WTC11 (cell line): ENCODE measurements at regions not wholly inside any gene's neighbourhood (a gene's known extent, or its start where the extent isn't known, plus 50 kb on each side); places are given as distances from the start of the nearest gene placed in this dataset.

Experiments used
- ATAC-seq: fragments of 200-7000 bp; cut with Tn5 transposase; 2 replicates; pipeline ENCODE4 v1.10.0; 2021; ENCODE audit warnings: mild to moderate bottlenecking, moderate library complexity
- CTCF ChIA-PET: fragments of 300-600 bp; sonication (Branson Sonifier 250); formaldehyde crosslinking; loops from one replicate; lab custom pipeline; 2021; ENCODE audit warnings: antibody characterized with exemption; lab: Charles Lee
- POLR2A ChIA-PET: fragments of 350-600 bp; sonication (Branson Sonifier 250); formaldehyde crosslinking; loops from one replicate; lab custom pipeline; 2021; ENCODE audit warnings: antibody characterized with exemption; lab: Charles Lee
- DNase-seq: peaks from one replicate; pipeline ENCODE4 v3.0.0; 2021; ENCODE audit warnings: low spot score
- H3K27ac Mint-ChIP-seq: 2 replicates; pipeline ENCODE4 v1.8.0; 2021; ENCODE audit warnings: mixed read lengths
- H3K27me3 Mint-ChIP-seq: 2 replicates; pipeline ENCODE4 v1.8.0; 2021; ENCODE audit warnings: low read depth, mild to moderate bottlenecking, moderate library complexity, mixed read lengths
- H3K36me3 Mint-ChIP-seq: 2 replicates; pipeline ENCODE4 v1.8.0; 2021; ENCODE audit warnings: mixed read lengths
- H3K4me1 Mint-ChIP-seq: 2 replicates; pipeline ENCODE4 v1.8.0; 2022; ENCODE audit warnings: mixed read lengths
- H3K4me3 Mint-ChIP-seq: 2 replicates; pipeline ENCODE4 v1.8.0; 2021; ENCODE audit warnings: mild to moderate bottlenecking, moderate library complexity, mixed read lengths
- H3K9me3 Mint-ChIP-seq: 2 replicates; pipeline ENCODE4 v1.8.0; 2021; ENCODE audit warnings: mixed read lengths
- CREM ChIP-seq: sonication (generic); formaldehyde crosslinking; IDR thresholded peaks from 2 replicates; pipeline ENCODE4 v1.8.1; 2022; ENCODE audit warnings: mild to moderate bottlenecking, missing genetic modification reagents, moderate library complexity
- EMX1 ChIP-seq: fragments of 250-450 bp; sonication (Bioruptor Pico); IDR thresholded peaks from 2 replicates; pipeline ENCODE4 v1.8.0; 2021; ENCODE audit warnings: mild to moderate bottlenecking
- ETV6 ChIP-seq: sonication (generic); formaldehyde crosslinking; IDR thresholded peaks from 2 replicates; pipeline ENCODE4 v1.8.1; 2022; ENCODE audit warnings: mild to moderate bottlenecking, missing genetic modification reagents
- GRHL2 ChIP-seq: fragments of 250-450 bp; sonication (Bioruptor Pico); IDR thresholded peaks from 2 replicates; pipeline ENCODE4 v1.8.0; 2022; ENCODE audit warnings: mild to moderate bottlenecking, moderate library complexity; ENCODE audit not compliant: insufficient replicate concordance, severe bottlenecking
- GTF2I ChIP-seq: fragments of 250-450 bp; sonication (Bioruptor Pico); conservative IDR thresholded peaks from 2 replicates; pipeline ENCODE4 v1.4.0; 2021; ENCODE audit warnings: mild to moderate bottlenecking
- JAZF1 ChIP-seq: fragments of 250-450 bp; sonication (Bioruptor Pico); IDR thresholded peaks from 2 replicates; pipeline ENCODE4 v1.9.0; 2021; ENCODE audit warnings: moderate library complexity, mild to moderate bottlenecking, inconsistent platforms
- NFATC4 ChIP-seq: fragments of 250-450 bp; sonication (Bioruptor Pico); IDR thresholded peaks from 2 replicates; pipeline ENCODE4 v1.9.0; 2021; ENCODE audit warnings: mild to moderate bottlenecking
- OVOL2 ChIP-seq: fragments of 250-450 bp; sonication (Bioruptor Pico); IDR thresholded peaks from 2 replicates; pipeline ENCODE4 v1.9.0; 2021; ENCODE audit warnings: mild to moderate bottlenecking, borderline replicate concordance
- PRRX2 ChIP-seq: fragments of 250-450 bp; sonication (Bioruptor Pico); IDR thresholded peaks from 2 replicates; pipeline ENCODE4 v1.8.0; 2021; ENCODE audit warnings: mild to moderate bottlenecking
- RORB ChIP-seq: fragments of 250-450 bp; sonication (Bioruptor Pico); IDR thresholded peaks from 2 replicates; pipeline ENCODE4 v1.9.0; 2021; ENCODE audit warnings: mild to moderate bottlenecking
- ZNF219 ChIP-seq: sonication (generic); formaldehyde crosslinking; IDR thresholded peaks from 2 replicates; pipeline ENCODE4 v1.8.0; 2023; ENCODE audit warnings: missing genetic modification reagents, mild to moderate bottlenecking, borderline replicate concordance
- ZNF232 ChIP-seq: sonication (generic); formaldehyde crosslinking; IDR thresholded peaks from 2 replicates; pipeline ENCODE4 v1.8.0; 2022; ENCODE audit warnings: mild to moderate bottlenecking, missing genetic modification reagents
- TF ChIP-seq, protein P1 (sequence below): sonication (generic); formaldehyde crosslinking; IDR thresholded peaks from 2 replicates; pipeline ENCODE4 v1.8.1; 2022; ENCODE audit warnings: missing genetic modification reagents, borderline replicate concordance
- TF ChIP-seq, protein P2 (sequence below): sonication (generic); formaldehyde crosslinking; IDR thresholded peaks from 2 replicates; pipeline ENCODE4 v1.8.1; 2022; ENCODE audit warnings: mild to moderate bottlenecking, moderate library complexity, missing genetic modification reagents
- TF ChIP-seq, protein P3 (sequence below): sonication (generic); formaldehyde crosslinking; IDR thresholded peaks from 2 replicates; pipeline ENCODE4 v1.8.1; 2023; ENCODE audit warnings: mild to moderate bottlenecking, missing genetic modification reagents
- TF ChIP-seq, protein P4 (sequence below): sonication (generic); formaldehyde crosslinking; conservative IDR thresholded peaks from 2 replicates; pipeline ENCODE4 v1.8.1; 2023; ENCODE audit warnings: mild to moderate bottlenecking, low read depth, missing genetic modification reagents, moderate library complexity
- TF ChIP-seq, protein P5 (sequence below): sonication (generic); formaldehyde crosslinking; IDR thresholded peaks from 2 replicates; pipeline ENCODE4 v1.8.0; 2023; ENCODE audit warnings: mild to moderate bottlenecking, missing genetic modification reagents
- TF ChIP-seq, protein P6 (sequence below): sonication (generic); formaldehyde crosslinking; IDR thresholded peaks from 2 replicates; pipeline ENCODE4 v1.8.0; 2022; ENCODE audit warnings: mild to moderate bottlenecking, missing genetic modification reagents
- TF ChIP-seq, protein P7 (sequence below): sonication (generic); formaldehyde crosslinking; IDR thresholded peaks from 2 replicates; pipeline ENCODE4 v1.8.0; 2022; ENCODE audit warnings: mild to moderate bottlenecking, missing genetic modification reagents
- TF ChIP-seq, protein P8 (sequence below): sonication (generic); formaldehyde crosslinking; IDR thresholded peaks from 2 replicates; pipeline ENCODE4 v1.8.1; 2023; ENCODE audit warnings: mild to moderate bottlenecking, missing genetic modification reagents, moderate library complexity
- TF ChIP-seq, protein P9 (sequence below): sonication (generic); formaldehyde crosslinking; IDR thresholded peaks from 2 replicates; pipeline ENCODE4 v1.8.0; 2022; ENCODE audit warnings: mild to moderate bottlenecking, missing genetic modification reagents

DNA sequence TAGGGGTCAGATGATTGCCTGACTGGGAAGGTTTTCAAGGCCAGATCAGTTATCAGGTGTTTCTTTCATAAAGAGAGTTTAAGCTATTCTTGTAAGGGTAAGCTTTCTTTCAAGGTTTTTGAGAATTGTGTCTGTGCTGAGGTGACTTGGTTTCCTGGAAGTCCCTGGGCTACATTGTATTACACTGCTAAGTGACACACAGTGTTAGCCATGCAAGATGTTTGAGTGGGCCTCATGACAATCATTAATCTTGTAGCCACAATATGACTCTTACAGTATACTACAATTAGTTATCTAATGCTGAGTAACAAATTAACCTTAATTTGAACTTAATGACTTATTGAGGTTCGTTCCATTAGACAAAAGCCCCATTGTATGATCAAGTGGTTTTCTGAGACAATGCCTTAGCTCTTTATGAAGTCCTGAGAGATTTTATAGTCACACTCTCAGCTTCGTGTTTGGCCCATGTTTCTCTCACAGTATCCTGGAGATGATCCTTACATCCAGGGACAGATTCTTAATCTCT lies 186.7 kb downstream of the RPS12 start:
- no peak overlapping the region for H3K27ac Mint-ChIP-seq
- peaks cover 23% of the 10 kb centered on the region; the same call in 1 of the 2 replicates for H3K9me3 Mint-ChIP-seq
- H3K4me3 Mint-ChIP-seq = no peak overlapping the region
- H3K36me3 Mint-ChIP-seq = no peaks in the 10 kb centered on the region
- ChIA-PET POLR2A (no interaction called here), CTCF (no interaction called here)
- DNase-seq = no peak
- no peaks in the 10 kb centered on the region for H3K27me3 Mint-ChIP-seq
- ATAC-seq = no peak
- H3K4me1 Mint-ChIP-seq = peaks cover 9% of the 10 kb centered on the region
- TF ChIP-seq RORB = no peak
- TF ChIP-seq, protein P1, sequence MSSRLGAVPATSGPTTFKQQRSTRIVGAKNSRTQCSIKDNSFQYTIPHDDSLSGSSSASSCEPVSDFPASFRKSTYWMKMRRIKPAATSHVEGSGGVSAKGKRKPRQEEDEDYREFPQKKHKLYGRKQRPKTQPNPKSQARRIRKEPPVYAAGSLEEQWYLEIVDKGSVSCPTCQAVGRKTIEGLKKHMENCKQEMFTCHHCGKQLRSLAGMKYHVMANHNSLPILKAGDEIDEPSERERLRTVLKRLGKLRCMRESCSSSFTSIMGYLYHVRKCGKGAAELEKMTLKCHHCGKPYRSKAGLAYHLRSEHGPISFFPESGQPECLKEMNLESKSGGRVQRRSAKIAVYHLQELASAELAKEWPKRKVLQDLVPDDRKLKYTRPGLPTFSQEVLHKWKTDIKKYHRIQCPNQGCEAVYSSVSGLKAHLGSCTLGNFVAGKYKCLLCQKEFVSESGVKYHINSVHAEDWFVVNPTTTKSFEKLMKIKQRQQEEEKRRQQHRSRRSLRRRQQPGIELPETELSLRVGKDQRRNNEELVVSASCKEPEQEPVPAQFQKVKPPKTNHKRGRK (CRISPR knock-in tag) = no peak
- TF ChIP-seq, protein P2, sequence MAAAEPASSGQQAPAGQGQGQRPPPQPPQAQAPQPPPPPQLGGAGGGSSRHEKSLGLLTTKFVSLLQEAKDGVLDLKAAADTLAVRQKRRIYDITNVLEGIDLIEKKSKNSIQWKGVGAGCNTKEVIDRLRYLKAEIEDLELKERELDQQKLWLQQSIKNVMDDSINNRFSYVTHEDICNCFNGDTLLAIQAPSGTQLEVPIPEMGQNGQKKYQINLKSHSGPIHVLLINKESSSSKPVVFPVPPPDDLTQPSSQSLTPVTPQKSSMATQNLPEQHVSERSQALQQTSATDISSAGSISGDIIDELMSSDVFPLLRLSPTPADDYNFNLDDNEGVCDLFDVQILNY (CRISPR knock-in tag) = no peak

DNA sequence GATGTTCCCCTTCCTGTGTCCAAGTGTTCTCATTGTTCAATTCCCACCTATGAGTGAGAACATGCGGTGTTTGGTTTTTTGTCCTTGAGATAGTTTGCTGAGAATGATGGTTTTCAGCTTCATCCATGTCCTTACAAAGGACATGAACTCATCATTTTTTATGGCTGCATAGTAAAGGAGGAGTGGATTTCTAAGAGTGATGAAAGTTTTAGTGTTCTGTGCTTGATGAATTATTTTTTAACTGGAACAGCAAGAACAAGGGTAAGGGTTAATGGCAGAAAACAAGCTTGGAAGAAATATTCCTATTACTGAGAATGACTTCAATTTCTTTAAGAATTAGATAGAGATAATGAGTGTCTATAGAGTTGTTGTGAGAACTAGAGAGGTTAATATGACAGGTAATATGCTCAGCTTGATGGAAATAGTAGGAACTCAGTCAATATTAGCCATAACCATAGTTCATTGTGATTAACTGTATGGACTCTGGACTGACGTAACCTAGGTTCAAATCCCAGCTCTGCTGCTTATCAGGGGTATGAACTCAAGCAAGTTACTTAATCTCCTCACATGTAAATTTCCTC lies 190.0 kb downstream of the RPS12 start:
- H3K4me3 Mint-ChIP-seq = no peak overlapping the region
- DNase-seq (no peak), ATAC-seq (no peak)
- POLR2A ChIA-PET = no interaction called here
- H3K9me3 Mint-ChIP-seq = peaks cover 10% of the 10 kb centered on the region; the same call in 1 of the 2 replicates
- H3K4me1 Mint-ChIP-seq = peaks cover 16% of the 10 kb centered on the region
- no peaks in the 10 kb centered on the region for H3K36me3 Mint-ChIP-seq
- no peak overlapping the region for H3K27ac Mint-ChIP-seq
- CTCF ChIA-PET = no interaction called here
- H3K27me3 Mint-ChIP-seq = no peaks in the 10 kb centered on the region
- no peak for TF ChIP-seq ETV6 (CRISPR knock-in tag)
- no peak for TF ChIP-seq CREM (CRISPR knock-in tag)
- TF ChIP-seq GTF2I (CRISPR knock-in tag) = no peak
- TF ChIP-seq, protein P3, sequence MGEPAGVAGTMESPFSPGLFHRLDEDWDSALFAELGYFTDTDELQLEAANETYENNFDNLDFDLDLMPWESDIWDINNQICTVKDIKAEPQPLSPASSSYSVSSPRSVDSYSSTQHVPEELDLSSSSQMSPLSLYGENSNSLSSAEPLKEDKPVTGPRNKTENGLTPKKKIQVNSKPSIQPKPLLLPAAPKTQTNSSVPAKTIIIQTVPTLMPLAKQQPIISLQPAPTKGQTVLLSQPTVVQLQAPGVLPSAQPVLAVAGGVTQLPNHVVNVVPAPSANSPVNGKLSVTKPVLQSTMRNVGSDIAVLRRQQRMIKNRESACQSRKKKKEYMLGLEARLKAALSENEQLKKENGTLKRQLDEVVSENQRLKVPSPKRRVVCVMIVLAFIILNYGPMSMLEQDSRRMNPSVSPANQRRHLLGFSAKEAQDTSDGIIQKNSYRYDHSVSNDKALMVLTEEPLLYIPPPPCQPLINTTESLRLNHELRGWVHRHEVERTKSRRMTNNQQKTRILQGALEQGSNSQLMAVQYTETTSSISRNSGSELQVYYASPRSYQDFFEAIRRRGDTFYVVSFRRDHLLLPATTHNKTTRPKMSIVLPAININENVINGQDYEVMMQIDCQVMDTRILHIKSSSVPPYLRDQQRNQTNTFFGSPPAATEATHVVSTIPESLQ (CRISPR knock-in tag) = no peak
- no peak for TF ChIP-seq ZNF219 (CRISPR knock-in tag)
- no peak for TF ChIP-seq GRHL2
- TF ChIP-seq, protein P4, sequence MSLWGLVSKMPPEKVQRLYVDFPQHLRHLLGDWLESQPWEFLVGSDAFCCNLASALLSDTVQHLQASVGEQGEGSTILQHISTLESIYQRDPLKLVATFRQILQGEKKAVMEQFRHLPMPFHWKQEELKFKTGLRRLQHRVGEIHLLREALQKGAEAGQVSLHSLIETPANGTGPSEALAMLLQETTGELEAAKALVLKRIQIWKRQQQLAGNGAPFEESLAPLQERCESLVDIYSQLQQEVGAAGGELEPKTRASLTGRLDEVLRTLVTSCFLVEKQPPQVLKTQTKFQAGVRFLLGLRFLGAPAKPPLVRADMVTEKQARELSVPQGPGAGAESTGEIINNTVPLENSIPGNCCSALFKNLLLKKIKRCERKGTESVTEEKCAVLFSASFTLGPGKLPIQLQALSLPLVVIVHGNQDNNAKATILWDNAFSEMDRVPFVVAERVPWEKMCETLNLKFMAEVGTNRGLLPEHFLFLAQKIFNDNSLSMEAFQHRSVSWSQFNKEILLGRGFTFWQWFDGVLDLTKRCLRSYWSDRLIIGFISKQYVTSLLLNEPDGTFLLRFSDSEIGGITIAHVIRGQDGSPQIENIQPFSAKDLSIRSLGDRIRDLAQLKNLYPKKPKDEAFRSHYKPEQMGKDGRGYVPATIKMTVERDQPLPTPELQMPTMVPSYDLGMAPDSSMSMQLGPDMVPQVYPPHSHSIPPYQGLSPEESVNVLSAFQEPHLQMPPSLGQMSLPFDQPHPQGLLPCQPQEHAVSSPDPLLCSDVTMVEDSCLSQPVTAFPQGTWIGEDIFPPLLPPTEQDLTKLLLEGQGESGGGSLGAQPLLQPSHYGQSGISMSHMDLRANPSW (CRISPR knock-in tag) = no peak
- TF ChIP-seq, protein P5, sequence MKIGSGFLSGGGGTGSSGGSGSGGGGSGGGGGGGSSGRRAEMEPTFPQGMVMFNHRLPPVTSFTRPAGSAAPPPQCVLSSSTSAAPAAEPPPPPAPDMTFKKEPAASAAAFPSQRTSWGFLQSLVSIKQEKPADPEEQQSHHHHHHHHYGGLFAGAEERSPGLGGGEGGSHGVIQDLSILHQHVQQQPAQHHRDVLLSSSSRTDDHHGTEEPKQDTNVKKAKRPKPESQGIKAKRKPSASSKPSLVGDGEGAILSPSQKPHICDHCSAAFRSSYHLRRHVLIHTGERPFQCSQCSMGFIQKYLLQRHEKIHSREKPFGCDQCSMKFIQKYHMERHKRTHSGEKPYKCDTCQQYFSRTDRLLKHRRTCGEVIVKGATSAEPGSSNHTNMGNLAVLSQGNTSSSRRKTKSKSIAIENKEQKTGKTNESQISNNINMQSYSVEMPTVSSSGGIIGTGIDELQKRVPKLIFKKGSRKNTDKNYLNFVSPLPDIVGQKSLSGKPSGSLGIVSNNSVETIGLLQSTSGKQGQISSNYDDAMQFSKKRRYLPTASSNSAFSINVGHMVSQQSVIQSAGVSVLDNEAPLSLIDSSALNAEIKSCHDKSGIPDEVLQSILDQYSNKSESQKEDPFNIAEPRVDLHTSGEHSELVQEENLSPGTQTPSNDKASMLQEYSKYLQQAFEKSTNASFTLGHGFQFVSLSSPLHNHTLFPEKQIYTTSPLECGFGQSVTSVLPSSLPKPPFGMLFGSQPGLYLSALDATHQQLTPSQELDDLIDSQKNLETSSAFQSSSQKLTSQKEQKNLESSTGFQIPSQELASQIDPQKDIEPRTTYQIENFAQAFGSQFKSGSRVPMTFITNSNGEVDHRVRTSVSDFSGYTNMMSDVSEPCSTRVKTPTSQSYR (CRISPR knock-in tag) = no peak
- no peak for TF ChIP-seq JAZF1 (CRISPR knock-in tag)
- no peak for TF ChIP-seq PRRX2
- TF ChIP-seq, protein P6, sequence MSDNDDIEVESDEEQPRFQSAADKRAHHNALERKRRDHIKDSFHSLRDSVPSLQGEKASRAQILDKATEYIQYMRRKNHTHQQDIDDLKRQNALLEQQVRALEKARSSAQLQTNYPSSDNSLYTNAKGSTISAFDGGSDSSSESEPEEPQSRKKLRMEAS (CRISPR knock-in tag) = no peak
- TF ChIP-seq OVOL2 (CRISPR knock-in tag) = no peak
- TF ChIP-seq EMX1 (CRISPR knock-in tag) = no peak
- TF ChIP-seq, protein P7, sequence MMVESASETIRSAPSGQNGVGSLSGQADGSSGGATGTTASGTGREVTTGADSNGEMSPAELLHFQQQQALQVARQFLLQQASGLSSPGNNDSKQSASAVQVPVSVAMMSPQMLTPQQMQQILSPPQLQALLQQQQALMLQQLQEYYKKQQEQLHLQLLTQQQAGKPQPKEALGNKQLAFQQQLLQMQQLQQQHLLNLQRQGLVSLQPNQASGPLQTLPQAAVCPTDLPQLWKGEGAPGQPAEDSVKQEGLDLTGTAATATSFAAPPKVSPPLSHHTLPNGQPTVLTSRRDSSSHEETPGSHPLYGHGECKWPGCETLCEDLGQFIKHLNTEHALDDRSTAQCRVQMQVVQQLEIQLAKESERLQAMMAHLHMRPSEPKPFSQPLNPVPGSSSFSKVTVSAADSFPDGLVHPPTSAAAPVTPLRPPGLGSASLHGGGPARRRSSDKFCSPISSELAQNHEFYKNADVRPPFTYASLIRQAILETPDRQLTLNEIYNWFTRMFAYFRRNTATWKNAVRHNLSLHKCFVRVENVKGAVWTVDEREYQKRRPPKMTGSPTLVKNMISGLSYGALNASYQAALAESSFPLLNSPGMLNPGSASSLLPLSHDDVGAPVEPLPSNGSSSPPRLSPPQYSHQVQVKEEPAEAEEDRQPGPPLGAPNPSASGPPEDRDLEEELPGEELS (CRISPR knock-in tag) = no peak
- no peak for TF ChIP-seq NFATC4 (CRISPR knock-in tag)
- TF ChIP-seq, protein P8, sequence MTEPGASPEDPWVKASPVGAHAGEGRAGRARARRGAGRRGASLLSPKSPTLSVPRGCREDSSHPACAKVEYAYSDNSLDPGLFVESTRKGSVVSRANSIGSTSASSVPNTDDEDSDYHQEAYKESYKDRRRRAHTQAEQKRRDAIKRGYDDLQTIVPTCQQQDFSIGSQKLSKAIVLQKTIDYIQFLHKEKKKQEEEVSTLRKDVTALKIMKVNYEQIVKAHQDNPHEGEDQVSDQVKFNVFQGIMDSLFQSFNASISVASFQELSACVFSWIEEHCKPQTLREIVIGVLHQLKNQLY (CRISPR knock-in tag) = no peak
- TF ChIP-seq, protein P9, sequence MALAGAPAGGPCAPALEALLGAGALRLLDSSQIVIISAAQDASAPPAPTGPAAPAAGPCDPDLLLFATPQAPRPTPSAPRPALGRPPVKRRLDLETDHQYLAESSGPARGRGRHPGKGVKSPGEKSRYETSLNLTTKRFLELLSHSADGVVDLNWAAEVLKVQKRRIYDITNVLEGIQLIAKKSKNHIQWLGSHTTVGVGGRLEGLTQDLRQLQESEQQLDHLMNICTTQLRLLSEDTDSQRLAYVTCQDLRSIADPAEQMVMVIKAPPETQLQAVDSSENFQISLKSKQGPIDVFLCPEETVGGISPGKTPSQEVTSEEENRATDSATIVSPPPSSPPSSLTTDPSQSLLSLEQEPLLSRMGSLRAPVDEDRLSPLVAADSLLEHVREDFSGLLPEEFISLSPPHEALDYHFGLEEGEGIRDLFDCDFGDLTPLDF (CRISPR knock-in tag) = no peak
- no peak for TF ChIP-seq ZNF232
